H9 (cell line): ENCODE measurements at regions not wholly inside any gene's neighbourhood (a gene's known extent, or its start where the extent isn't known, plus 50 kb on each side); places are given as distances from the start of the nearest gene placed in this dataset.

ENCODE experiments used
- DNase-seq: peaks from one replicate; pipeline ENCODE4 v3.0.0-alpha.2; 2017
- H2AFZ ChIP-seq: one replicate; pipeline ENCODE4 v1.6.1; 2013; ENCODE audit warnings: mild to moderate bottlenecking, low read length, control low read depth, moderate library complexity
- H2AK5ac ChIP-seq: 2 replicates; pipeline ENCODE4 v1.6.1; 2013; ENCODE audit warnings: low read length, control low read depth, mixed read lengths; ENCODE audit not compliant: insufficient read length
- H2BK120ac ChIP-seq: one replicate; pipeline ENCODE4 v1.6.1; 2013; ENCODE audit warnings: low read depth, mild to moderate bottlenecking, low read length, control low read depth, inconsistent platforms; ENCODE audit not compliant: poor library complexity, severe bottlenecking
- H2BK12ac ChIP-seq: 2 replicates; pipeline ENCODE4 v1.6.1; 2013; ENCODE audit warnings: low read length, control low read depth, mixed read lengths, low read depth; ENCODE audit not compliant: insufficient read length
- H2BK15ac ChIP-seq: 2 replicates; pipeline ENCODE4 v1.6.1; 2013; ENCODE audit warnings: low read depth, low read length, control low read depth
- H2BK20ac ChIP-seq: one replicate; pipeline ENCODE4 v1.6.1; 2013; ENCODE audit warnings: low read depth, mild to moderate bottlenecking, low read length, control low read depth, inconsistent platforms; ENCODE audit not compliant: poor library complexity, severe bottlenecking
- H2BK5ac ChIP-seq: 2 replicates; pipeline ENCODE4 v1.6.1; 2013; ENCODE audit warnings: low read length, control low read depth, mixed read lengths; ENCODE audit not compliant: insufficient read length
- H3K14ac ChIP-seq: 2 replicates; pipeline ENCODE4 v1.6.1; 2013; ENCODE audit warnings: low read length, control low read depth; ENCODE audit not compliant: insufficient read depth
- H3K18ac ChIP-seq: 2 replicates; pipeline ENCODE4 v1.6.1; 2013; ENCODE audit warnings: low read depth, mild to moderate bottlenecking, mixed read lengths, low read length, control low read depth; ENCODE audit not compliant: insufficient read length
- H3K23ac ChIP-seq: 2 replicates; pipeline ENCODE4 v1.6.1; 2013; ENCODE audit warnings: low read length, control low read depth, mixed read lengths, low read depth; ENCODE audit not compliant: insufficient read length
- H3K23me2 ChIP-seq: 2 replicates; pipeline ENCODE4 v1.6.1; 2013; ENCODE audit warnings: low read depth, mild to moderate bottlenecking, mixed read lengths, low read length, control low read depth; ENCODE audit not compliant: insufficient read length, poor library complexity, severe bottlenecking
- H3K27ac ChIP-seq: 2 replicates; pipeline ENCODE4 v1.5.1; 2013; ENCODE audit warnings: low read length, control low read depth, mixed read lengths, low read depth; ENCODE audit not compliant: insufficient read length
- H3K27me3 ChIP-seq: 2 replicates; pipeline ENCODE4 v1.6.1; 2013; ENCODE audit warnings: low read length, control low read depth, inconsistent platforms; ENCODE audit not compliant: insufficient read depth
- H3K4ac ChIP-seq: 2 replicates; pipeline ENCODE4 v1.6.1; 2013; ENCODE audit warnings: low read depth, mild to moderate bottlenecking, control low read depth, inconsistent platforms, low read length, moderate library complexity
- H3K4me1 ChIP-seq: 2 replicates; pipeline ENCODE4 v1.6.1; 2013; ENCODE audit warnings: low read length, control low read depth, inconsistent platforms; ENCODE audit not compliant: insufficient read depth
- H3K4me2 ChIP-seq: 2 replicates; pipeline ENCODE4 v1.6.1; 2013; ENCODE audit warnings: low read length, control low read depth, mixed read lengths; ENCODE audit not compliant: insufficient read length, insufficient read depth
- H3K56ac ChIP-seq: 2 replicates; pipeline ENCODE4 v1.6.1; 2013; ENCODE audit warnings: low read depth, mild to moderate bottlenecking, mixed read lengths, low read length, control low read depth; ENCODE audit not compliant: insufficient read length
- H3K79me1 ChIP-seq: 2 replicates; pipeline ENCODE4 v1.6.1; 2013; ENCODE audit warnings: low read depth, mild to moderate bottlenecking, moderate library complexity, low read length, control low read depth, inconsistent platforms; ENCODE audit not compliant: insufficient read depth, poor library complexity, severe bottlenecking
- H3K79me2 ChIP-seq: 2 replicates; pipeline ENCODE4 v1.6.1; 2013; ENCODE audit warnings: low read length, control low read depth, inconsistent platforms; ENCODE audit not compliant: insufficient read depth
- H3K9ac ChIP-seq: 2 replicates; pipeline ENCODE4 v1.6.1; 2013; ENCODE audit warnings: low read length, control low read depth, mixed read lengths; ENCODE audit not compliant: insufficient read length; ENCODE audit errors: extremely low read depth
- H3K9me3 ChIP-seq: one replicate; pipeline ENCODE4 v1.6.1; 2013; ENCODE audit warnings: low read depth, low read length, inconsistent platforms; ENCODE audit not compliant: control insufficient read depth
- H3T11ph ChIP-seq: one replicate; pipeline ENCODE4 v1.6.1; 2013; ENCODE audit warnings: mild to moderate bottlenecking, low read length, control low read depth, inconsistent platforms
- H4K20me1 ChIP-seq: one replicate; pipeline ENCODE4 v1.6.1; 2013; ENCODE audit not compliant: control insufficient read depth, insufficient read length, insufficient read depth
- H4K5ac ChIP-seq: 2 replicates; pipeline ENCODE4 v1.6.1; 2013; ENCODE audit warnings: low read depth, mild to moderate bottlenecking, mixed read lengths, low read length, control low read depth; ENCODE audit not compliant: insufficient read length
- H4K8ac ChIP-seq: replicated peaks from 2 replicates; pipeline ENCODE4 v1.6.1; 2013; ENCODE audit warnings: low read length, control low read depth, mixed read lengths, low read depth; ENCODE audit not compliant: insufficient read length
- H4K91ac ChIP-seq: 2 replicates; pipeline ENCODE4 v1.6.1; 2013; ENCODE audit warnings: low read depth, mild to moderate bottlenecking, moderate library complexity, mixed read lengths, low read length, control low read depth; ENCODE audit not compliant: insufficient read length
- H3K27ac Mint-ChIP-seq, 3 experiments: 2 replicates in 2 of 3; 3 replicates in 1 of 3; pipeline ENCODE4 v1.8.0; 2020 to 2021; ENCODE audit warnings: mixed read lengths in 3 of 3, mild to moderate bottlenecking in 1 of 3, moderate library complexity in 1 of 3
- H3K27me3 Mint-ChIP-seq: 2 replicates; pipeline ENCODE4 v1.8.0; 2021; ENCODE audit warnings: low read depth, mild to moderate bottlenecking, moderate library complexity, mixed read lengths
- H3K36me3 Mint-ChIP-seq, 3 experiments: 2 replicates in 2 of 3; 3 replicates in 1 of 3; pipeline ENCODE4 v1.8.0; 2020 to 2021; ENCODE audit warnings: low read depth in 3 of 3, mixed read lengths in 3 of 3; ENCODE audit not compliant: insufficient read depth in 1 of 3
- H3K4me1 Mint-ChIP-seq, 2 experiments: 2 replicates each; pipeline ENCODE4 v1.8.0; 2020; ENCODE audit warnings: mixed read lengths in 2 of 2
- H3K4me3 Mint-ChIP-seq, 2 experiments: 2 replicates in 1 of 2; 3 replicates in 1 of 2; pipeline ENCODE4 v1.8.0; 2020 to 2021; ENCODE audit warnings: mild to moderate bottlenecking in 2 of 2, mixed read lengths in 2 of 2, moderate library complexity in 1 of 2
- H3K9me3 Mint-ChIP-seq, 2 experiments: 2 replicates in 1 of 2; 3 replicates in 1 of 2; pipeline ENCODE4 v1.8.0; 2020; ENCODE audit warnings: mild to moderate bottlenecking in 2 of 2, mixed read lengths in 2 of 2, moderate library complexity in 1 of 2
- WGBS: extraction: QIAGEN DNeasy Blood & Tissue Kit; methylation state at CpG from one replicate; pipeline ENCODE4 v1.1.7; 2013; ENCODE audit warnings: missing lambda C conversion rate, low lambda C conversion rate, mixed read lengths; ENCODE audit not compliant: insufficient read length; ENCODE audit errors: extremely low coverage; 5-methylcytosine and 5-hydroxymethylcytosine counted together
- TF ChIP-seq, protein P1 (sequence below): fragments of 200-600 bp; sonication (generic); conservative IDR thresholded peaks from 3 replicates; pipeline ENCODE4 v1.8.0; 2021; ENCODE audit warnings: antibody characterized with exemption, mild to moderate bottlenecking

DNA sequence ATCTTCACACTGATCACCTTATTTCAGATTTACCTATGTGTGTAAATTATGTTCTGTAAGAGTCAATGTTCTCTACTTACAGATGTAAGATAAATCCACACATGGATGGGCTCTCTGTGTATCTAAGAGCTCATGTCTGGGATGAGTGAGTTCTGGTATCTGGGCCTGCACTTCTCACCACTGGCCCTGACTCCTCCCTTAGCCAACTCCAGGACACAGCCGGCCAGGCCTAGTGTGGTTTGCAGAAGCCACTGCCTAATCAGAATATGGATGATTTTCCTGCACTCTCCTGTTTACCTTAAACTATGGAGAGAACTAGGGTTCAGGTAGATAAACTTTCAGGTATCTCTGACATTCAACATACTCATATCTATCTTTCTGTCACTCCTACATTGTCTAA lies 1284.8 kb downstream of the TMEM121 start:
- Histone ChIP-seq H3K9me3 (peaks cover 94% of the 10 kb centered on the region), H2BK15ac (no peak overlapping the region), H2BK5ac (no peak overlapping the region), H4K20me1 (no peaks in the 10 kb centered on the region), H4K8ac (no peak overlapping the region), H3K56ac (no peak overlapping the region), H3K4ac (no peak overlapping the region), H3K14ac (no peak overlapping the region), H2BK12ac (no peak overlapping the region), H3K79me1 (no peaks in the 10 kb centered on the region), H3T11ph (no peak overlapping the region), H3K4me1 (no peaks in the 10 kb centered on the region), H3K23me2 (no peaks in the 10 kb centered on the region), H3K18ac (no peak overlapping the region), H2AFZ (no peak overlapping the region), H2AK5ac (no peak overlapping the region), H3K27ac (no peak overlapping the region), H2BK120ac (no peak overlapping the region), H3K4me2 (no peak overlapping the region), H4K5ac (no peak overlapping the region), H3K23ac (no peak overlapping the region), H3K79me2 (no peaks in the 10 kb centered on the region; the same call in 1 of the 2 replicates), H2BK20ac (no peak overlapping the region), H3K9ac (no peak overlapping the region), H3K27me3 (no peaks in the 10 kb centered on the region), H4K91ac (no peak overlapping the region)
- peaks cover 88 to 93% of the 10 kb centered on the region in 2 experiments for H3K9me3 Mint-ChIP-seq
- TF ChIP-seq, protein P1, sequence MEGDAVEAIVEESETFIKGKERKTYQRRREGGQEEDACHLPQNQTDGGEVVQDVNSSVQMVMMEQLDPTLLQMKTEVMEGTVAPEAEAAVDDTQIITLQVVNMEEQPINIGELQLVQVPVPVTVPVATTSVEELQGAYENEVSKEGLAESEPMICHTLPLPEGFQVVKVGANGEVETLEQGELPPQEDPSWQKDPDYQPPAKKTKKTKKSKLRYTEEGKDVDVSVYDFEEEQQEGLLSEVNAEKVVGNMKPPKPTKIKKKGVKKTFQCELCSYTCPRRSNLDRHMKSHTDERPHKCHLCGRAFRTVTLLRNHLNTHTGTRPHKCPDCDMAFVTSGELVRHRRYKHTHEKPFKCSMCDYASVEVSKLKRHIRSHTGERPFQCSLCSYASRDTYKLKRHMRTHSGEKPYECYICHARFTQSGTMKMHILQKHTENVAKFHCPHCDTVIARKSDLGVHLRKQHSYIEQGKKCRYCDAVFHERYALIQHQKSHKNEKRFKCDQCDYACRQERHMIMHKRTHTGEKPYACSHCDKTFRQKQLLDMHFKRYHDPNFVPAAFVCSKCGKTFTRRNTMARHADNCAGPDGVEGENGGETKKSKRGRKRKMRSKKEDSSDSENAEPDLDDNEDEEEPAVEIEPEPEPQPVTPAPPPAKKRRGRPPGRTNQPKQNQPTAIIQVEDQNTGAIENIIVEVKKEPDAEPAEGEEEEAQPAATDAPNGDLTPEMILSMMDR: no peak
- no peak overlapping the region for H3K4me3 Mint-ChIP-seq
- no CpG with 5 or more reads among the region's 1 CpG for WGBS
- no peak for DNase-seq
- no peaks in the 10 kb centered on the region for H3K4me1 Mint-ChIP-seq
- no peaks in the 10 kb centered on the region; the same call in 1 of the 2 replicates for H3K27me3 Mint-ChIP-seq
- H3K36me3 Mint-ChIP-seq: peaks cover 9 to 34% (median 18%) of the 10 kb centered on the region in 3 experiments; a peak in 6 of 7 replicates
- H3K27ac Mint-ChIP-seq: no peak overlapping the region
